ENCODE measurements at regions not wholly inside any gene's neighbourhood (a gene's known extent, or its start where the extent isn't known, plus 50 kb on each side); places are given as distances from the start of the nearest gene placed in this dataset.

GRCh38 chr2:59277671-59278070 lies 1036.5 kb upstream of the FANCL start (continued):
- TF ChIP-seq POLR2AphosphoS2 (IDR thresholded peaks at IDR 0.05; ENCODE audit: low read depth, low read length) = no peak
- TF ChIP-seq, protein P1, sequence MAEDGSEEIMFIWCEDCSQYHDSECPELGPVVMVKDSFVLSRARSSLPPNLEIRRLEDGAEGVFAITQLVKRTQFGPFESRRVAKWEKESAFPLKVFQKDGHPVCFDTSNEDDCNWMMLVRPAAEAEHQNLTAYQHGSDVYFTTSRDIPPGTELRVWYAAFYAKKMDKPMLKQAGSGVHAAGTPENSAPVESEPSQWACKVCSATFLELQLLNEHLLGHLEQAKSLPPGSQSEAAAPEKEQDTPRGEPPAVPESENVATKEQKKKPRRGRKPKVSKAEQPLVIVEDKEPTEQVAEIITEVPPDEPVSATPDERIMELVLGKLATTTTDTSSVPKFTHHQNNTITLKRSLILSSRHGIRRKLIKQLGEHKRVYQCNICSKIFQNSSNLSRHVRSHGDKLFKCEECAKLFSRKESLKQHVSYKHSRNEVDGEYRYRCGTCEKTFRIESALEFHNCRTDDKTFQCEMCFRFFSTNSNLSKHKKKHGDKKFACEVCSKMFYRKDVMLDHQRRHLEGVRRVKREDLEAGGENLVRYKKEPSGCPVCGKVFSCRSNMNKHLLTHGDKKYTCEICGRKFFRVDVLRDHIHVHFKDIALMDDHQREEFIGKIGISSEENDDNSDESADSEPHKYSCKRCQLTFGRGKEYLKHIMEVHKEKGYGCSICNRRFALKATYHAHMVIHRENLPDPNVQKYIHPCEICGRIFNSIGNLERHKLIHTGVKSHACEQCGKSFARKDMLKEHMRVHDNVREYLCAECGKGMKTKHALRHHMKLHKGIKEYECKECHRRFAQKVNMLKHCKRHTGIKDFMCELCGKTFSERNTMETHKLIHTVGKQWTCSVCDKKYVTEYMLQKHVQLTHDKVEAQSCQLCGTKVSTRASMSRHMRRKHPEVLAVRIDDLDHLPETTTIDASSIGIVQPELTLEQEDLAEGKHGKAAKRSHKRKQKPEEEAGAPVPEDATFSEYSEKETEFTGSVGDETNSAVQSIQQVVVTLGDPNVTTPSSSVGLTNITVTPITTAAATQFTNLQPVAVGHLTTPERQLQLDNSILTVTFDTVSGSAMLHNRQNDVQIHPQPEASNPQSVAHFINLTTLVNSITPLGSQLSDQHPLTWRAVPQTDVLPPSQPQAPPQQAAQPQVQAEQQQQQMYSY (CRISPR knock-in tag; IDR thresholded peaks at IDR 0.05) = no peak
- no peak for TF ChIP-seq ETV6 (conservative IDR thresholded peaks at IDR 0.05 in 1 of 2, IDR thresholded peaks at IDR 0.05 in 1 of 2; ENCODE audit: borderline replicate concordance in 1 of 2, low read depth in 1 of 2)
- TF ChIP-seq IRF5 (IDR thresholded peaks at IDR 0.05; ENCODE audit: borderline replicate concordance) = no peak
- TF ChIP-seq GATAD2B (conservative IDR thresholded peaks at IDR 0.05; ENCODE audit: low read depth) = no peak
- no peak for TF ChIP-seq POU2F2 (IDR thresholded peaks at IDR 0.05; ENCODE audit: borderline replicate concordance, low read depth, low read length)
- no peak for TF ChIP-seq TBL1XR1 (IDR thresholded peaks at IDR 0.05; ENCODE audit: low read depth, low read length)
- TF ChIP-seq STAT3 (IDR thresholded peaks at IDR 0.05; ENCODE audit: low read depth, low read length) = no peak
- no peak for TF ChIP-seq PAX8 (IDR thresholded peaks at IDR 0.05)

Data from GM12878 (cell line).